ENCODE measurements at regions not wholly inside any gene's neighbourhood (a gene's known extent, or its start where the extent isn't known, plus 50 kb on each side); places are given as distances from the start of the nearest gene placed in this dataset.

DNA sequence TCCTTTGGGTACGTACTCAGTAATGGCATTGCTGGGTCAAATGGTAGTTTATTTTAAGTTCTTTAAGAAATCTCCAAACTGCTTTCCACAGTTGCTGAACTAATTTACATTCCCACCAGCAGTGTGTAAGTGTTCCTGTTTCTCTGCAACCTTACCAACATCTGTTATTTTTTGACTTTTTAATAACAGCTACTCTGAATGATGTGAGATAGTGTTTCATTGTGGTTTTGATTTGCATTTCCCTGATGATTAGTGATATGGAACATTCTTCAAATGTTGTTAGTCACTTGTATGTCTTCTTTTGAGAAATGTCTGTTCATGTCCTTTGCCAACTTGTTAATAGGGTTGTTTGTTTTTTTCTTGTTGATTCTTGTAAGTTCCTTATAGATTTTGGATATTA, 558.9 kb downstream of the SH2D4B start:
- H3K9me3 ChIP-seq (ENCODE audit: low read length): no peaks in the 10 kb centered on the region
- intact Hi-C loops (cut with micrococcal nuclease; ENCODE audit: unreplicated experiment): no loop called here
- no TSS peak for BruUV-seq (replicated peaks)
- H3K4me3 ChIP-seq (ENCODE audit: low read depth, low read length, poor library complexity, severe bottlenecking): no peak overlapping the region
- no peaks in the 10 kb centered on the region for H3K79me2 ChIP-seq (ENCODE audit: insufficient read depth, low read depth, low read length)
- no peaks in the 10 kb centered on the region for H3K36me3 ChIP-seq (ENCODE audit: insufficient read depth, low read length)
- no peak overlapping the region for H3K4me2 ChIP-seq (ENCODE audit: low read length)
- H3K27ac ChIP-seq (ENCODE audit: low read depth, low read length, poor library complexity, severe bottlenecking): no peak overlapping the region
- DNase-seq (ENCODE audit: low spot score): no peak
- POLR2A ChIA-PET: no interaction called here
- H3K9me2 ChIP-seq (ENCODE audit: insufficient read depth, low read length): no peaks in the 10 kb centered on the region
- H3K4me1 ChIP-seq (ENCODE audit: insufficient read depth, low read length, poor library complexity, severe bottlenecking): no peaks in the 10 kb centered on the region
- CTCF ChIA-PET (ENCODE audit: unreplicated experiment): no interaction called here
- no peaks in the 10 kb centered on the region for H4K20me1 ChIP-seq (ENCODE audit: insufficient read depth, low read length)
- TF ChIP-seq, protein P1, sequence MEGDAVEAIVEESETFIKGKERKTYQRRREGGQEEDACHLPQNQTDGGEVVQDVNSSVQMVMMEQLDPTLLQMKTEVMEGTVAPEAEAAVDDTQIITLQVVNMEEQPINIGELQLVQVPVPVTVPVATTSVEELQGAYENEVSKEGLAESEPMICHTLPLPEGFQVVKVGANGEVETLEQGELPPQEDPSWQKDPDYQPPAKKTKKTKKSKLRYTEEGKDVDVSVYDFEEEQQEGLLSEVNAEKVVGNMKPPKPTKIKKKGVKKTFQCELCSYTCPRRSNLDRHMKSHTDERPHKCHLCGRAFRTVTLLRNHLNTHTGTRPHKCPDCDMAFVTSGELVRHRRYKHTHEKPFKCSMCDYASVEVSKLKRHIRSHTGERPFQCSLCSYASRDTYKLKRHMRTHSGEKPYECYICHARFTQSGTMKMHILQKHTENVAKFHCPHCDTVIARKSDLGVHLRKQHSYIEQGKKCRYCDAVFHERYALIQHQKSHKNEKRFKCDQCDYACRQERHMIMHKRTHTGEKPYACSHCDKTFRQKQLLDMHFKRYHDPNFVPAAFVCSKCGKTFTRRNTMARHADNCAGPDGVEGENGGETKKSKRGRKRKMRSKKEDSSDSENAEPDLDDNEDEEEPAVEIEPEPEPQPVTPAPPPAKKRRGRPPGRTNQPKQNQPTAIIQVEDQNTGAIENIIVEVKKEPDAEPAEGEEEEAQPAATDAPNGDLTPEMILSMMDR (conservative IDR thresholded peaks at IDR 0.05; ENCODE audit: low read length): no peak
- no peak for TF ChIP-seq EZH2phosphoT487 (IDR thresholded peaks at IDR 0.05; ENCODE audit: borderline replicate concordance, low read depth, low read length)
- H2AFZ ChIP-seq (ENCODE audit: low read length): no peak overlapping the region

DNA sequence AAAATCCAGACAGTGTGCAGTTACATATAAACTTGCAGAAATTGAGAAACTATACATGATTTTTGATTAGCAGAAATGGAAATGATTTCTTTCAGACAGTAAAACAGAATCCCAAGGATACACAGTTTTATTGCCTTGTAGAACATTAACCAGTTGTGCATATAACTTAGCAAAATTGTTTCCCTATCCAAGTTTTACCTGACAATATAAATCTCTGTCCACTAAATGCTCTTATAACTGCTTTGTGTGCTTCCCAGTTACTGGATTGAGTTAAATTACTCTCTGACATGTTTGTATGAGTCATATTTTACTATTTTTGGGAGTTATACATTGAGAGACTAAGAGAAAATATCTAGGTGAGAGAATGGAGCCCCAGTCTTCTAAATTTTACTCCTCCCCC, 563.4 kb downstream of the SH2D4B start:
- CTCF ChIA-PET (ENCODE audit: unreplicated experiment): no interaction called here
- Histone ChIP-seq H3K79me2 (ENCODE audit: insufficient read depth, low read depth, low read length) (no peaks in the 10 kb centered on the region), H4K20me1 (ENCODE audit: insufficient read depth, low read length) (no peaks in the 10 kb centered on the region), H3K36me3 (ENCODE audit: insufficient read depth, low read length) (no peaks in the 10 kb centered on the region), H3K9me3 (ENCODE audit: low read length) (no peaks in the 10 kb centered on the region), H3K9me2 (ENCODE audit: insufficient read depth, low read length) (no peaks in the 10 kb centered on the region), H3K27ac (ENCODE audit: low read depth, low read length, poor library complexity, severe bottlenecking) (no peak overlapping the region), H3K4me2 (ENCODE audit: low read length) (no peak overlapping the region), H2AFZ (ENCODE audit: low read length) (no peak overlapping the region), H3K4me1 (ENCODE audit: insufficient read depth, low read length, poor library complexity, severe bottlenecking) (no peaks in the 10 kb centered on the region), H3K4me3 (ENCODE audit: low read depth, low read length, poor library complexity, severe bottlenecking) (no peak overlapping the region)
- TF ChIP-seq, protein P1 (conservative IDR thresholded peaks at IDR 0.05; ENCODE audit: low read length): no peak
- TF ChIP-seq EZH2phosphoT487 (IDR thresholded peaks at IDR 0.05; ENCODE audit: borderline replicate concordance, low read depth, low read length): no peak
- POLR2A ChIA-PET: no interaction called here
- intact Hi-C loops (cut with micrococcal nuclease; ENCODE audit: unreplicated experiment): no loop called here
- no TSS peak for BruUV-seq (replicated peaks)
- DNase-seq (ENCODE audit: low spot score): no peak

DNA sequence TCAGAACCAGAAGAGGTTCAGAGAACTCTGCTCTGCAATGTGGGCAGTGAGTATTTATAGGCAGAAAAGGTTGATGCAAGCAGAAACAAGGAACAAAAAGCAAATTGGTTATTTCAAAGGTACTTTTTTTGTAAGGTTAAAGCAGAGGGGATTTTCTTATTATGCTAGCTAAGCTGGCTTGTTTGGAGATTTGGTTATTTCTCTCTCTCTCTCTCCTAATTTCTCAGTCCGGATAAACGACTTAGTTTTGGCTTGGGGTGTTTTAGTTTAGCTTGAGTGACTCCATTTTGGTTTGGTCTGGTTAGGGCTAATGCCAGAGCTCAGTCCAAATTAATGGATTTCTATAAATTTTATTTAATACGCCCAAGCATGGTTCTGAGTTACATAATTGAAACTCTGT, 566.8 kb downstream of the SH2D4B start:
- no peak for TF ChIP-seq EZH2phosphoT487 (IDR thresholded peaks at IDR 0.05; ENCODE audit: borderline replicate concordance, low read depth, low read length)
- TF ChIP-seq, protein P1 (conservative IDR thresholded peaks at IDR 0.05; ENCODE audit: low read length): no peak
- ChIA-PET CTCF (ENCODE audit: unreplicated experiment) (no interaction called here), POLR2A (interaction anchor here (1.0 kb wide), 1 partner anchor 10 kb away, joined by 3 read pairs; no protein-coding TSS in a partner anchor)
- Histone ChIP-seq H3K79me2 (ENCODE audit: insufficient read depth, low read depth, low read length) (no peaks in the 10 kb centered on the region), H3K4me2 (ENCODE audit: low read length) (no peak overlapping the region), H3K36me3 (ENCODE audit: insufficient read depth, low read length) (no peaks in the 10 kb centered on the region), H3K4me1 (ENCODE audit: insufficient read depth, low read length, poor library complexity, severe bottlenecking) (no peaks in the 10 kb centered on the region), H3K27ac (ENCODE audit: low read depth, low read length, poor library complexity, severe bottlenecking) (no peak overlapping the region), H4K20me1 (ENCODE audit: insufficient read depth, low read length) (no peaks in the 10 kb centered on the region), H3K4me3 (ENCODE audit: low read depth, low read length, poor library complexity, severe bottlenecking) (no peak overlapping the region), H3K9me2 (ENCODE audit: insufficient read depth, low read length) (no peaks in the 10 kb centered on the region), H2AFZ (ENCODE audit: low read length) (no peak overlapping the region), H3K9me3 (ENCODE audit: low read length) (no peaks in the 10 kb centered on the region)
- intact Hi-C loops (cut with micrococcal nuclease; ENCODE audit: unreplicated experiment): no loop called here
- BruUV-seq (replicated peaks): no TSS peak
- DNase-seq (ENCODE audit: low spot score): no peak

Measured in OCI-LY7 (cell line).